Trophoblast cell (in vitro differentiated cells and primary cell): ENCODE measurements at regions not wholly inside any gene's neighbourhood (a gene's known extent, or its start where the extent isn't known, plus 50 kb on each side); places are given as distances from the start of the nearest gene placed in this dataset.
A peak's percentile ranks its signal among the peaks of the same experiment; 100 is the strongest.

Experiments used
- DNase-seq, 2 donors: peaks; one replicate each; pipeline ENCODE4 v3.0.0-alpha.2; 2016
- H2AFZ ChIP-seq: 2 replicates; pipeline ENCODE4 v1.6.1; 2013; ENCODE audit warnings: low read length, moderate library complexity, mild to moderate bottlenecking; ENCODE audit not compliant: insufficient read depth, poor library complexity
- H2AK5ac ChIP-seq: 2 replicates; pipeline ENCODE4 v1.6.1; 2013; ENCODE audit warnings: mild to moderate bottlenecking, low read length
- H2BK120ac ChIP-seq: 2 replicates; pipeline ENCODE4 v1.6.1; 2013; ENCODE audit warnings: low read length, mild to moderate bottlenecking, moderate library complexity; ENCODE audit not compliant: insufficient read depth, poor library complexity
- H2BK12ac ChIP-seq: 2 replicates; pipeline ENCODE4 v1.6.1; 2013; ENCODE audit warnings: mild to moderate bottlenecking, low read length, moderate library complexity
- H2BK5ac ChIP-seq: 2 replicates; pipeline ENCODE4 v1.6.1; 2013; ENCODE audit warnings: low read length, low read depth, moderate library complexity, mild to moderate bottlenecking; ENCODE audit not compliant: poor library complexity
- H3K14ac ChIP-seq: 2 replicates; pipeline ENCODE4 v1.6.1; 2013; ENCODE audit warnings: mild to moderate bottlenecking, low read length
- H3K18ac ChIP-seq: 2 replicates; pipeline ENCODE4 v1.6.1; 2013; ENCODE audit warnings: mild to moderate bottlenecking, low read length
- H3K23ac ChIP-seq: 2 replicates; pipeline ENCODE4 v1.6.1; 2013; ENCODE audit warnings: low read length
- H3K27ac ChIP-seq: 2 replicates; pipeline ENCODE4 v1.5.1; 2013; ENCODE audit warnings: low read depth, mild to moderate bottlenecking, inconsistent platforms, low read length, moderate library complexity
- H3K27me3 ChIP-seq: 2 replicates; pipeline ENCODE4 v1.6.1; 2013; ENCODE audit warnings: inconsistent platforms, mild to moderate bottlenecking, low read length, moderate library complexity; ENCODE audit not compliant: insufficient read depth
- H3K36me3 ChIP-seq, 2 experiments: 1 replicate in 1 of 2; 2 replicates in 1 of 2; pipeline ENCODE4 v1.6.1; 2013; ENCODE audit warnings: low read length in 2 of 2, mild to moderate bottlenecking in 2 of 2, moderate library complexity in 1 of 2; ENCODE audit not compliant: insufficient read depth in 2 of 2, control insufficient read depth in 1 of 2
- H3K4ac ChIP-seq: 2 replicates; pipeline ENCODE4 v1.6.1; 2013; ENCODE audit warnings: low read depth, mild to moderate bottlenecking, low read length, moderate library complexity
- H3K4me1 ChIP-seq, 2 experiments: 1 replicate in 1 of 2; 2 replicates in 1 of 2; pipeline ENCODE4 v1.6.1; 2013; ENCODE audit warnings: low read length in 2 of 2, mild to moderate bottlenecking in 2 of 2, moderate library complexity in 1 of 2; ENCODE audit not compliant: insufficient read depth in 2 of 2, control insufficient read depth in 1 of 2
- H3K4me2 ChIP-seq: 2 replicates; pipeline ENCODE4 v1.6.1; 2013; ENCODE audit warnings: inconsistent platforms, mild to moderate bottlenecking, low read length, moderate library complexity
- H3K4me3 ChIP-seq: 2 replicates; pipeline ENCODE4 v1.5.1; 2013; ENCODE audit warnings: mild to moderate bottlenecking, low read depth, low read length, inconsistent platforms
- H3K79me1 ChIP-seq: one replicate; pipeline ENCODE4 v1.6.1; 2013; ENCODE audit warnings: low read length
- H3K79me2 ChIP-seq: 2 replicates; pipeline ENCODE4 v1.6.1; 2013; ENCODE audit warnings: low read length, mild to moderate bottlenecking; ENCODE audit not compliant: control insufficient read depth, insufficient read depth, poor library complexity
- H3K9ac ChIP-seq: 2 replicates; pipeline ENCODE4 v1.6.1; 2013; ENCODE audit warnings: mild to moderate bottlenecking, low read length
- H3K9me3 ChIP-seq: 2 replicates; pipeline ENCODE4 v1.6.1; 2013; ENCODE audit warnings: low read depth, mild to moderate bottlenecking, control low read depth, inconsistent platforms, low read length; ENCODE audit not compliant: insufficient read depth
- H4K12ac ChIP-seq: 2 replicates; pipeline ENCODE4 v1.6.1; 2013; ENCODE audit warnings: low read depth, mild to moderate bottlenecking, low read length, moderate library complexity
- H4K8ac ChIP-seq: 2 replicates; pipeline ENCODE4 v1.6.1; 2013; ENCODE audit warnings: low read depth, mild to moderate bottlenecking, low read length, moderate library complexity
- H4K91ac ChIP-seq: one replicate; pipeline ENCODE4 v1.6.1; 2013; ENCODE audit warnings: low read depth, mild to moderate bottlenecking, low read length, moderate library complexity
- WGBS: extraction: QIAGEN DNeasy Blood & Tissue Kit; methylation state at CpG from one replicate; pipeline ENCODE4 v1.1.7; 2013; ENCODE audit warnings: missing lambda C conversion rate; ENCODE audit not compliant: insufficient read length, insufficient coverage; ENCODE audit errors: extremely low coverage; 5-methylcytosine and 5-hydroxymethylcytosine counted together

DNA sequence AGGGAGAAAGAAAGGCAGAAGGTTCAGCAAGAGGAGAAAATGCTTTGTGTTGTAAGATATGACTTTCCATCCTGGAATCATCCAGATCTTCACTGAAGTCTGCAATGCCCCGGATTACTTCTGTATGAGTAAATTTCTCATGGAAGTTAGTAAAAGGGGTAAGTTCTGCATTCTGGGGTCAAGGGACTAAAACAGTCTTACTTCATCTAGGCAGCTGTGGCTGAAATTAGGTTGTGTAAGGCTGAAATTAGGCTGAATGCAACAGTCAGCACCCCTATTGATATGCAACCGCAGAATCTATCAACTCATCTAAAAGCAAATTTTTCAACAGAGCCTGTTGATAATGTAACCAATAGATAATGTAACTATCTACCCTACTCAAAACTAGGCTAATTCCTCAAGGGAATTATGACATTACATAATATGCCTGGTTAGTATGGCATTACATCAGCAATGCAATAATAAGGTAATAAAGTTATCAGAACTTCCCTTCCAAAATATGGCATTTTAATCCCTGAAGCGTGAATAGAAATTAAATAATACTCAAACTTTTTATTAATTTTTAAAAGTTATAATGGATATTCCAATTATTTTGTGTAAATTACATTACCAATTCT is 671.7 kb upstream of the CITED2 start:
- Histone ChIP-seq H3K18ac (no peak overlapping the region), H3K4ac (no peak overlapping the region), H2BK5ac (no peak overlapping the region), H3K4me2 (no peak overlapping the region), H2BK12ac (no peak overlapping the region), H4K91ac (no peak overlapping the region), H3K4me3 (no peak overlapping the region), H3K27me3 (no peaks in the 10 kb centered on the region), H4K8ac (no peak overlapping the region), H2BK120ac (no peak overlapping the region), H3K14ac (no peak overlapping the region), H3K23ac (no peak overlapping the region), H3K36me3 (no peaks in the 10 kb centered on the region), H4K12ac (no peak overlapping the region), H3K4me1 (no peaks in the 10 kb centered on the region), H2AFZ (no peak overlapping the region), H3K27ac (no peak overlapping the region), H3K79me1 (peaks cover 1% of the 10 kb centered on the region), H3K9me3 (peaks cover 2% of the 10 kb centered on the region), H3K79me2 (no peaks in the 10 kb centered on the region), H2AK5ac (no peak overlapping the region), H3K9ac (no peak overlapping the region)
- DNase-seq = peak in 1 of 2 donors; percentile 15
- no CpG with 5 or more reads among the region's 3 CpGs for WGBS

DNA sequence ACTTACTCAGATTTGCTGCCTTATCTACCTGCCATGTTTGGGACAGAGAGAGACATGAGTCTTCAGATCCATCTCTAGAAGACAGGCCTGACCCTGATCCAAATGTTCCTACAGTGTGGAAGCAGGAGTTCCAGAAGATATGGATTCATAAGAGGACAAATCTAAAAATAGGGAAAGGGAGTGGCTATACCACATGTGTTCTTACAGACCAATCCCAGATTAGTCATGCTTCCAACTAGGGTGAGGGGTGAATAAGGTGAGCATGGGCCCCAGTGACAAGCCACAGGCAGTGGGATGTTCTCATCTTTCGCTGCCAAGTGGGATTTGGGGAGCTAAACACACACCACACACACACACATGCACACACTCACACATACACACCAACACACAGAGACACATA is 670.7 kb upstream of the CITED2 start:
- Histone ChIP-seq H2BK120ac (no peak overlapping the region), H3K4me1 (no peaks in the 10 kb centered on the region), H4K8ac (no peak overlapping the region), H3K4me3 (peak overlapping the region; percentile 57), H2BK5ac (no peak overlapping the region), H3K4ac (no peak overlapping the region), H3K27me3 (no peaks in the 10 kb centered on the region), H3K27ac (no peak overlapping the region), H3K79me2 (no peaks in the 10 kb centered on the region), H3K9ac (no peak overlapping the region), H4K12ac (no peak overlapping the region), H3K18ac (no peak overlapping the region), H3K9me3 (peaks cover 2% of the 10 kb centered on the region), H3K4me2 (no peak overlapping the region), H4K91ac (no peak overlapping the region), H2BK12ac (no peak overlapping the region), H3K14ac (no peak overlapping the region), H3K79me1 (peaks cover 1% of the 10 kb centered on the region), H2AK5ac (no peak overlapping the region), H2AFZ (no peak overlapping the region), H3K36me3 (no peaks in the 10 kb centered on the region), H3K23ac (peak overlapping the region; percentile 45)
- no CpG with 5 or more reads among the region's 1 CpG for WGBS
- DNase-seq = no peak

- no peak overlapping the region for H3K4ac ChIP-seq
- H2AK5ac ChIP-seq = no peak overlapping the region
- DNase-seq = no peak
- H3K27me3 ChIP-seq = no peaks in the 10 kb centered on the region
- H3K4me1 ChIP-seq = no peaks in the 10 kb centered on the region
- H3K9me3 ChIP-seq = peaks cover 2% of the 10 kb centered on the region
- WGBS = 100% methylated on average over 1 of the region's 1 CpG
- H3K27ac ChIP-seq = no peak overlapping the region
- no peak overlapping the region for H4K12ac ChIP-seq
- no peak overlapping the region for H3K14ac ChIP-seq
- H3K18ac ChIP-seq = no peak overlapping the region
- no peak overlapping the region for H3K4me2 ChIP-seq
- no peak overlapping the region for H2BK120ac ChIP-seq
- no peaks in the 10 kb centered on the region for H3K79me2 ChIP-seq
- H3K36me3 ChIP-seq = no peaks in the 10 kb centered on the region
- no peak overlapping the region for H4K8ac ChIP-seq
- H2AFZ ChIP-seq = no peak overlapping the region
- H3K23ac ChIP-seq = no peak overlapping the region
- no peak overlapping the region for H3K9ac ChIP-seq
- H3K4me3 ChIP-seq = no peak overlapping the region
- peaks cover 1% of the 10 kb centered on the region for H3K79me1 ChIP-seq
- H2BK5ac ChIP-seq = no peak overlapping the region
- H2BK12ac ChIP-seq = no peak overlapping the region
- no peak overlapping the region for H4K91ac ChIP-seq
Measured at GRCh38 chr6:140044626-140045025, 670.2 kb upstream of the CITED2 start.

GRCh38 chr6:140043762-140044378 is 669.4 kb upstream of the CITED2 start:
- Histone ChIP-seq H3K9me3 (peaks cover 2% of the 10 kb centered on the region), H3K36me3 (no peaks in the 10 kb centered on the region), H3K4me1 (no peaks in the 10 kb centered on the region), H2BK5ac (no peak overlapping the region), H3K79me2 (no peaks in the 10 kb centered on the region), H4K12ac (no peak overlapping the region), H4K8ac (no peak overlapping the region), H2BK120ac (no peak overlapping the region), H3K4ac (no peak overlapping the region), H2AFZ (no peak overlapping the region), H3K14ac (no peak overlapping the region), H2AK5ac (no peak overlapping the region), H3K79me1 (no peaks in the 10 kb centered on the region), H2BK12ac (no peak overlapping the region), H3K23ac (no peak overlapping the region), H3K27me3 (no peaks in the 10 kb centered on the region), H3K4me3 (no peak overlapping the region), H3K4me2 (no peak overlapping the region), H3K27ac (no peak overlapping the region), H4K91ac (no peak overlapping the region), H3K18ac (no peak overlapping the region), H3K9ac (no peak overlapping the region)
- DNase-seq = peak in 1 of 2 donors; percentile 21
- no CpG with 5 or more reads among the region's 2 CpGs for WGBS
